ENCODE measurements at regions not wholly inside any gene's neighbourhood (a gene's known extent, or its start where the extent isn't known, plus 50 kb on each side); places are given as distances from the start of the nearest gene placed in this dataset.

DNA sequence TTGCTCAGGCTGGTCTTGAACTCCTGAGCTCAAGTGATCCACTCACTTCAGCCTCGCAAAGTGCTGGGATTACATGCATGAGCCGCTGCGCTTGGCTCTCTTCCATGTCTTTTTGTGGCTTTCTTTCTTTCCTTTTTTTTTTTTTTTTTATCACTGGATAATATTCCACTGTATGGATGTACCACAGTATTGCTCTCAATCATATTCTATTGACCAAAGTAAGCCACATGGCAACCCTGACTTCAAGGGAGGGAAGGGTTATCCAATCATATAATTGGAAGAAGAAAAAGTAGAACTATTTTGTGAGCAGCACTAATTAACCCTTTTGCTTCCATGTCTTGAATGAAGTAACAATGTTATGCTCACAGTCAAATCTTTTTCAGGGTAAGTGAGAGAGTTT is 307.0 kb upstream of the RASGRP1 start:
- H3K36me3 ChIP-seq (ENCODE audit: control insufficient read depth in 2 of 4, insufficient read depth in 4 of 4, low read length in 3 of 4): no peaks in the 10 kb centered on the region
- H3K4ac ChIP-seq (replicated peaks; ENCODE audit: insufficient read length, low read depth, low read length): no peak overlapping the region
- H4K5ac ChIP-seq (ENCODE audit: insufficient read length, low read depth, low read length): no peak overlapping the region
- no peak overlapping the region for H2BK120ac ChIP-seq (replicated peaks; ENCODE audit: low read depth, low read length)
- H3K79me1 ChIP-seq (ENCODE audit: low read depth, low read length): no peaks in the 10 kb centered on the region
- no peak overlapping the region for H3K56ac ChIP-seq (replicated peaks; ENCODE audit: insufficient read length, low read depth, low read length)
- H2AK5ac ChIP-seq (ENCODE audit: low read depth, low read length): no peak overlapping the region
- no peak for TF ChIP-seq SP2 (IDR thresholded peaks at IDR 0.05; ENCODE audit: low read length)
- TF ChIP-seq SP4 (IDR thresholded peaks at IDR 0.05; ENCODE audit: low read length): no peak
- no peak for TF ChIP-seq BRCA1 (IDR thresholded peaks at IDR 0.05; ENCODE audit: low read depth, low read length)
- H2BK15ac ChIP-seq (ENCODE audit: low read length): no peak overlapping the region
- no peak overlapping the region for H3K4me3 ChIP-seq (ENCODE audit: extremely low read depth in 1 of 4, insufficient read depth in 2 of 4, low read depth in 3 of 4, low read length in 4 of 4)
- POLR2A ChIA-PET (ENCODE audit: partially characterized antibody): no interaction called here
- H4K91ac ChIP-seq (replicated peaks; ENCODE audit: insufficient read length, low read length): no peak overlapping the region
- CTCF ChIA-PET (ENCODE audit: partially characterized antibody): interaction anchor here (1.5 to 2.0 kb wide), 2 partner anchors 8 to 14 kb away, joined by 3 to 5 read pairs; no protein-coding TSS in a partner anchor
- no peak overlapping the region for H3K14ac ChIP-seq (ENCODE audit: insufficient read length)
- no peak for DNase-seq (ENCODE audit: low read depth in 1 of 2, low spot score in 2 of 2)
- no peak overlapping the region for H4K8ac ChIP-seq (ENCODE audit: extremely low read depth, insufficient read depth, low read length)
- no peak overlapping the region for H3K9ac ChIP-seq (replicated peaks in 1 of 4; ENCODE audit: extremely low read depth in 1 of 4, low read depth in 3 of 4, low read length in 3 of 4)
- no peak overlapping the region for H2AFZ ChIP-seq (ENCODE audit: low read length)
- H2BK20ac ChIP-seq (ENCODE audit: low read length): no peak overlapping the region
- H3K27ac ChIP-seq (ENCODE audit: low read depth, low read length): no peak overlapping the region
- H3K23me2 ChIP-seq (ENCODE audit: low read depth, low read length): no peaks in the 10 kb centered on the region
- H2BK12ac ChIP-seq (ENCODE audit: low read depth, low read length): no peak overlapping the region
- FAIRE-seq: no peak
- H3K18ac ChIP-seq (ENCODE audit: extremely low read depth, low read length): no peak overlapping the region
- peaks cover 3 to 6% of the 10 kb centered on the region in 2 experiments; a peak in 1 of 4 replicates for H3K9me3 ChIP-seq (ENCODE audit: insufficient read depth in 2 of 2, low read depth in 1 of 2, low read length in 1 of 2)
- H3K23ac ChIP-seq (ENCODE audit: insufficient read length): no peak overlapping the region
- WGBS, 2 experiments (ENCODE audit: extremely low coverage in 1 of 2, insufficient coverage in 1 of 2, insufficient read length in 1 of 2, insufficient replicate concordance in 2 of 2, low coverage in 1 of 2, low lambda C conversion rate in 2 of 2, missing lambda C conversion rate in 1 of 2): 100% methylated on average over 1 of the region's 3 CpGs; no CpG with 5 or more reads in 1 of the 2 experiments
- H3K79me2 ChIP-seq (ENCODE audit: control insufficient read depth in 1 of 2, insufficient read depth in 2 of 2, low read length in 2 of 2): no peaks in the 10 kb centered on the region
- H3K4me1 ChIP-seq (replicated peaks in 1 of 4; ENCODE audit: control insufficient read depth in 3 of 4, insufficient read depth in 4 of 4, low read length in 3 of 4): no peaks in the 10 kb centered on the region
- H3K4me2 ChIP-seq (ENCODE audit: insufficient read depth in 1 of 2, low read depth in 2 of 2, low read length in 2 of 2): no peak overlapping the region
- H3K27me3 ChIP-seq (replicated peaks in 1 of 4; ENCODE audit: control insufficient read depth in 3 of 4, extremely low read depth in 1 of 4, insufficient read depth in 3 of 4, low read length in 3 of 4): no peaks in the 10 kb centered on the region
- no peak overlapping the region for H2BK5ac ChIP-seq (ENCODE audit: low read depth, low read length)
- no peaks in the 10 kb centered on the region for H4K20me1 ChIP-seq (replicated peaks in 1 of 2; ENCODE audit: control insufficient read depth in 1 of 2, insufficient read depth in 2 of 2, low read length in 2 of 2)
